MM.1S (cell line): ENCODE measurements at regions not wholly inside any gene's neighbourhood (a gene's known extent, or its start where the extent isn't known, plus 50 kb on each side); places are given as distances from the start of the nearest gene placed in this dataset.

Source experiments
- DNase-seq: peaks from one replicate; pipeline ENCODE4 v3.0.0-alpha.2; 2015
- H2AFZ ChIP-seq: fragments of 300-600 bp; sonication (generic); 2 replicates; pipeline ENCODE4 v1.6.0; 2016; ENCODE audit warnings: antibody characterized with exemption, low read length
- H3F3A ChIP-seq: fragments of 300-600 bp; sonication (generic); 2 replicates; pipeline ENCODE4 v1.6.1; 2016; ENCODE audit warnings: mild to moderate bottlenecking, antibody characterized with exemption, low read length, moderate library complexity, mixed read lengths; ENCODE audit not compliant: insufficient read depth
- H3K27ac ChIP-seq: fragments of 300-600 bp; sonication (generic); 2 replicates; pipeline ENCODE4 v1.5.1; 2016; ENCODE audit warnings: mild to moderate bottlenecking, low read length
- H3K27me3 ChIP-seq: fragments of 300-600 bp; sonication (generic); replicated peaks from 2 replicates; pipeline ENCODE4 v1.6.0; 2016; ENCODE audit warnings: low read length; ENCODE audit not compliant: insufficient read depth
- H3K36me3 ChIP-seq: fragments of 300-600 bp; sonication (generic); replicated peaks from 2 replicates; pipeline ENCODE4 v1.6.1; 2016; ENCODE audit warnings: mild to moderate bottlenecking, low read length, mixed read lengths; ENCODE audit not compliant: insufficient read depth
- H3K4me1 ChIP-seq: fragments of 300-600 bp; sonication (generic); 2 replicates; pipeline ENCODE4 v1.6.1; 2016; ENCODE audit warnings: low read length, mixed read lengths
- H3K4me2 ChIP-seq: fragments of 300-600 bp; sonication (generic); 2 replicates; pipeline ENCODE4 v1.6.0; 2016; ENCODE audit warnings: low read depth, low read length
- H3K4me3 ChIP-seq: fragments of 300-600 bp; sonication (generic); 2 replicates; pipeline ENCODE4 v1.5.1; 2016; ENCODE audit warnings: low read length, mixed read lengths
- H3K79me2 ChIP-seq: fragments of 300-600 bp; sonication (generic); 2 replicates; pipeline ENCODE4 v1.6.1; 2016; ENCODE audit warnings: mixed run types, low read length, mixed read lengths
- H3K9ac ChIP-seq: fragments of 300-600 bp; sonication (generic); 2 replicates; pipeline ENCODE4 v1.6.1; 2016; ENCODE audit warnings: low read length, mixed read lengths
- H3K9me2 ChIP-seq: fragments of 300-600 bp; sonication (generic); replicated peaks from 2 replicates; pipeline ENCODE4 v1.6.1; 2016; ENCODE audit warnings: mild to moderate bottlenecking, low read length, mixed read lengths; ENCODE audit not compliant: insufficient read depth
- H3K9me3 ChIP-seq: fragments of 300-600 bp; sonication (generic); replicated peaks from 2 replicates; pipeline ENCODE4 v1.6.1; 2016; ENCODE audit warnings: mild to moderate bottlenecking, low read length, mixed read lengths; ENCODE audit not compliant: insufficient read depth
- H4K20me1 ChIP-seq: fragments of 300-600 bp; sonication (generic); 2 replicates; pipeline ENCODE4 v1.6.1; 2016; ENCODE audit warnings: mild to moderate bottlenecking, low read length, moderate library complexity, mixed read lengths; ENCODE audit not compliant: insufficient read depth
- CTCF ChIP-seq: fragments of 300-600 bp; sonication (generic); IDR thresholded peaks from 2 replicates; pipeline ENCODE4 v1.5.1; 2016; ENCODE audit warnings: antibody characterized with exemption, low read length, mixed read lengths
- EZH2 ChIP-seq: fragments of 300-600 bp; sonication (generic); optimal IDR thresholded peaks from 2 replicates; pipeline ENCODE3; 2017; ENCODE audit warnings: low read depth, mild to moderate bottlenecking, antibody characterized with exemption, low read length, mixed read lengths
- EZH2phosphoT487 ChIP-seq: fragments of 300-600 bp; sonication (generic); IDR thresholded peaks from 2 replicates; pipeline ENCODE4 v1.6.1; 2018; ENCODE audit warnings: antibody characterized with exemption, low read length

DNA sequence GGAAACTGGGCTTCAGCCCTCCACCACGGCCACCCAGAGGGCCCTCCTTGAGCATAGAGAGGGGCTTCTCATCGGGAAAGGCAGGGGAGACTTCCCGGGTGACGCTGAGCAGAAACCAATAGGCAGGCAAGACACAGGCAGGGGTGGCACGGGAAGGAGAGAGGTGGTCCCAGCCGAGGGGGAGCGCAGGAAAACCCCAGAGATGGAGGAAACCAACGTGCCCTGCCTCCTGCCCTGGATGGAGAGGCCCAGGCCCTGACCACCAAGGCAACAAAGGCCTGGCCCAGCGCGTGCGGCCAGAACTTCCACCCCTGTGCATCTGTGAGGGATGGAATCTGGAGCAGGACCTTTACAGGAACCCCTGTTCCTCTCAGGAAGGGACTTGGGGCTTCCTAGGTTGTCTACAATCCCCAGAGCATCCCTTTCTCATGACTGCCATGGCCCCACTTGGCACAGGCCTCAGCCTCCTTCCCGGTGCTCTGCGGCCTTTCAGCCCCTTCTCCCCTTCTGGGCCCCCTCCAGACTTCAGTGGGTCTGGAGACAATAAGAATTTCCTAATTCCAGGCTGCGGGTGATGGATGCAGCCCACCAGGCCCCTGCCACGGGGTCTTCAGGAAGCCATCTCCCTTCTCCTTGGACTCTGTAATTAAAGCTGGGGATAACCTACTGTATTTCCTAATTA is 137.0 kb upstream of the RET start:
- Histone ChIP-seq H3K4me3 (no peak overlapping the region), H2AFZ (no peak overlapping the region), H3K79me2 (no peaks in the 10 kb centered on the region), H3K9me2 (no peaks in the 10 kb centered on the region), H3K9ac (no peak overlapping the region), H3K4me2 (no peak overlapping the region), H3K27me3 (no peaks in the 10 kb centered on the region), H3F3A (no peaks in the 10 kb centered on the region), H4K20me1 (no peaks in the 10 kb centered on the region), H3K36me3 (no peaks in the 10 kb centered on the region), H3K9me3 (no peaks in the 10 kb centered on the region), H3K4me1 (no peaks in the 10 kb centered on the region), H3K27ac (no peak overlapping the region)
- no peak for DNase-seq
- TF ChIP-seq EZH2phosphoT487 (no peak), CTCF (no peak), EZH2 (no peak)

- no peak overlapping the region for H3K4me2 ChIP-seq
- no peaks in the 10 kb centered on the region for H3K27me3 ChIP-seq
- no peak overlapping the region for H3K4me3 ChIP-seq
- H3K4me1 ChIP-seq: no peaks in the 10 kb centered on the region
- no peak overlapping the region for H3K27ac ChIP-seq
- H3K9me3 ChIP-seq: no peaks in the 10 kb centered on the region
- no peak overlapping the region for H3K9ac ChIP-seq
- H3K9me2 ChIP-seq: no peaks in the 10 kb centered on the region
- TF ChIP-seq EZH2phosphoT487: no peak
- no peak for TF ChIP-seq CTCF
- TF ChIP-seq EZH2: no peak
- H3K79me2 ChIP-seq: no peaks in the 10 kb centered on the region
- H4K20me1 ChIP-seq: no peaks in the 10 kb centered on the region
- no peaks in the 10 kb centered on the region for H3F3A ChIP-seq
- DNase-seq: no peak
- no peak overlapping the region for H2AFZ ChIP-seq
- H3K36me3 ChIP-seq: no peaks in the 10 kb centered on the region
Observed at GRCh38 chr10:42940487-42941294, 136.2 kb upstream of the RET start.

GRCh38 chr10:42941295-42941644 is 135.6 kb upstream of the RET start:
- Histone ChIP-seq H4K20me1 (no peaks in the 10 kb centered on the region), H3K9me2 (no peaks in the 10 kb centered on the region), H3K4me3 (no peak overlapping the region), H3F3A (no peaks in the 10 kb centered on the region), H3K36me3 (no peaks in the 10 kb centered on the region), H3K27ac (no peak overlapping the region), H2AFZ (no peak overlapping the region), H3K9me3 (no peaks in the 10 kb centered on the region), H3K4me1 (no peaks in the 10 kb centered on the region), H3K4me2 (no peak overlapping the region), H3K27me3 (no peaks in the 10 kb centered on the region), H3K79me2 (no peaks in the 10 kb centered on the region), H3K9ac (no peak overlapping the region)
- no peak for DNase-seq
- TF ChIP-seq EZH2: no peak
- no peak for TF ChIP-seq CTCF
